GM21737 (cell line): ENCODE measurements at regions not wholly inside any gene's neighbourhood (a gene's known extent, or its start where the extent isn't known, plus 50 kb on each side); places are given as distances from the start of the nearest gene placed in this dataset.

ENCODE experiments used
- ATAC-seq: cut with Tn5 transposase; IDR thresholded peaks from one replicate; pipeline ENCODE4 v1.9.1; 2021; ENCODE audit warnings: mild to moderate bottlenecking, moderate library complexity; ENCODE audit not compliant: unreplicated experiment

DNA sequence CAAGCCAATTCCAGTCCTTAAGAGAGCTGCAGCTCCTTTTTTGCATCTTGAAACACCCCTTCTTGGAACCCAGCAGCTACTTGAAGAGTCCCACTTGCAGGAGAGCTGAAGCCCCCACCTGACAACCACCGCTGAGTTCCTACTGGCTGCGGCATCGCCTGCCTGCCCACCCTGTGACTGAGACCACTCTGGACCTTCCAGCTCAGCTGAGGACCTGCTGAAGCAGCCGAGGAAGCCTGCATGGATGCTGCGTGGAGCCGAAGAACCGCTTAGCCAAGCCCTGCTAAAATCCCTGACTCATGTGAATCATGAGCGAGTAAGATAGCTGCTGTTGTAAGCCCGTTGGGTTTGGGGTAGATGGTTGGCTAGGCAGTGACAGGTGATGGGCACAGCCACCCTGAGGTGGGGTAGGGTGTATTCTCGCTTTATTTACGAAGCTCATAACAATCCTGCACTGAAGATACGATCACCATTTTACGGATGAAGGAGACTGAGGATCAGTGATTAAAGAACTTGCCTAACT, 78.4 kb downstream of the INHBB start:
- ATAC-seq: no peak

DNA sequence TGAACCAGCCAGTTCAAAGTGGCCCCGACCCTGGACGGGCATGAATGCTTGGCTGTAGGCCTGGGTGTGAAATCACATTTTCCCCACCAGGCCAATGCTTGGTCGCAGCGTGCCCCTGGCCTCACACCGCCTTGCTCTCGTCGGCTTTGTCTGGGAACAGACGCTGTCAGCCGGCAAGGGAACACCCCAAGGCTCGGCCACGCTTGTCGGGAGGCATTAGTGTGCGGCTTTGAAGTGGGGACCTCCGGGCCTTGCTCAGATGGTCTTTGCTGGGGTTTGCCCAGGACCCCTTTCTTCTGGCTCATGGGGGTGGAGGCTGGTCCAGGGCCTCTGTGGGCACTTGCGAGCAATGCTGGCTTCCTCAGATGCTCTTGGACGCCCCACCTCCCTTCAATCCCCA, 79.1 kb downstream of the INHBB start:
- no peak for ATAC-seq

DNA sequence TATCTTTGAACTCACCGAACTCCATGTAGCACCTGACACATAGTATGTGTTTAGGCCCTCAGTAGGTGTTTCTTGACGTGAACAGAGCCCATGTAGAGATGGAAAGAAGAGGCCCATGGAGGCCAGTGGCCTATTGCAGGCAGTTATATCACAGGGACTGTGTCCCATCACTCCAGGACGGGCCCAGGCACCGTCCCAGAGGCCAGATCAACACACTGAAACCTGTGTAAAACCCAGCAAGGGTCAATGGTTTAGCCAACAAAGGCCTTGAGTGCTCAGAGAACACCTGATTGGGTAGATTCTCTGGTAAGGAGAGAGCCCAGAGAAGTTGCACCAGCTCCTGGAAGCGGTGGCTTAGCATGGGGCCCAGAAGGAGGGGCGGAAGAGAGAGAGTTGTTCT, 82.8 kb downstream of the INHBB start:
- no peak for ATAC-seq

DNA sequence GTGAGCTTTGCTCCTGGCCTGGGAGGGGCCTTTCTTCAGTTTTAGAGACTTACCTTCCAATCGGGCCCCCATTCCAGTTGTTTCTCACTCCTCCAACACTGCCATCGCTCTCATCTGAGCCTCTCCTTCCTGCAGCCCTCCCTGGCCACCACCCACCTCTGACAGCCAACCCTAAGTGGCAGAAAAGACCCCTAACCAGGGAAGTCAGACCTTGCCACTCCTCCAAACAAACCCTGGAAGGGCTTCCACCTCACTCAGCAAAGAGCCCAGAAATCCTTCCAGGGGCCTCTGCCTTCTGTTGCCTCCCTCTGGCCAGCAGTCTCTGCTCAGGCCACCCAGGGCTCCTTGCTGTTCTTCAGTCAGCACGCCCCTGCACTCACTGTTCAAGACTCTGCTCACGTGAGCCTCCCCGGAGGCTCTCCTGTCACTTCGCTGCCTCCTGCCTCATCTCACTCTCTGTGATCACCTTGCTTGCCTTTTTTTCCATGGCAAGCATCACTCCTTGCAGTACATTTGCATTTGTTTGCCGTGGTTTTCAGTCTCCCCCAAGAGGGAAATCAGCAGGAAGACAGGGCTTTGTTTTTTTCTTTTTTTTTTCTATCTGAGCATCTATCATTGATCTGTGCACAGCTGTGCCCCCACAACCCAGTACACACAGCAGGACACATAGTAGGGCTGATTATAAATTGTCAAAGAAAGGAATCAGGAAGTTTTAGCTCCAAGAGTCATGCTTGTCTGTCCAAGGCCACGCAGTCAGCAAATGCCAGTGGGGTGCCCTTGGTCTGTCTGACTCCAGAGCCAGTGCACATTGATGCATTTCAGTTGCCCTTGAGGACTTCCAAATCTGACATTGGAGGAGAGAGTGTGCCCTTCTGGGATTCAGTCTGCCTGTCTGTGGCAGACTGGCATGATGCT, 83.9 kb downstream of the INHBB start:
- ATAC-seq: no peak

DNA sequence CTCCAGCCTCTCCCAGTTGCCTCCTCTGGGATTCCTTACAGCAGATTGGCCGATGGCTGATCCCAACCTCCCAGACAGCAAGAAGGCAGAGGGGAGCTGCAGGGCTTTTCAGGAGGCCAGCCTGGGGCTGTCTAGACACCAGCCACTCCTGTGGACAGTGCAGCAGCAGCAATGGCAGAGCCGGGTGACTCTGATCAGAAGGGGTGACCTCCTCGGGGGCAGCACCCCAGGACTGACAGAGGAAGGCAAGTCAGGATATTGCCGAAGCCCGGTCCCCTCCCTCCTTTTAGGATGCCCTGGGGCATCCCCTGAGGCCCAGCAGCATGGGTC, 84.5 kb downstream of the INHBB start:
- no peak for ATAC-seq

DNA sequence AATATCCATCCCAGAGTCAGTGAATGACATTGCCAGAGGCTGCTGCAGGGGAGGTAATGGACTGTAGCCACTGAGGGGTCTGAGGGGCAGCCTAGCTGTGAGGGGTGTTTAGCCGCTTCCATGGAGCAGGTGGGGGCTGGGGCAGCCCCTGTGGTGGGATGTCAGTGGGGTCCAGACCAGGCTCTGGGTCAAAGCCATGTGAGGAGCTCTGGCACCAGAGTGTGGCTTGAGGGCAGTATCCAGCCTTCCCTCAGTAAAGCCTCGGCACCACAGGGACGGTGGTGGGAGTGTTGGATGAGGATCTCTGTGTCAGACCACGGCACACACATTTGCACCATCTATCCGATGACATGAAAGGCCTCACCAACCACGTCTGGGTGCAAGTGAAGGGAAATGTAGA, 85.0 kb downstream of the INHBB start:
- ATAC-seq: no peak

DNA sequence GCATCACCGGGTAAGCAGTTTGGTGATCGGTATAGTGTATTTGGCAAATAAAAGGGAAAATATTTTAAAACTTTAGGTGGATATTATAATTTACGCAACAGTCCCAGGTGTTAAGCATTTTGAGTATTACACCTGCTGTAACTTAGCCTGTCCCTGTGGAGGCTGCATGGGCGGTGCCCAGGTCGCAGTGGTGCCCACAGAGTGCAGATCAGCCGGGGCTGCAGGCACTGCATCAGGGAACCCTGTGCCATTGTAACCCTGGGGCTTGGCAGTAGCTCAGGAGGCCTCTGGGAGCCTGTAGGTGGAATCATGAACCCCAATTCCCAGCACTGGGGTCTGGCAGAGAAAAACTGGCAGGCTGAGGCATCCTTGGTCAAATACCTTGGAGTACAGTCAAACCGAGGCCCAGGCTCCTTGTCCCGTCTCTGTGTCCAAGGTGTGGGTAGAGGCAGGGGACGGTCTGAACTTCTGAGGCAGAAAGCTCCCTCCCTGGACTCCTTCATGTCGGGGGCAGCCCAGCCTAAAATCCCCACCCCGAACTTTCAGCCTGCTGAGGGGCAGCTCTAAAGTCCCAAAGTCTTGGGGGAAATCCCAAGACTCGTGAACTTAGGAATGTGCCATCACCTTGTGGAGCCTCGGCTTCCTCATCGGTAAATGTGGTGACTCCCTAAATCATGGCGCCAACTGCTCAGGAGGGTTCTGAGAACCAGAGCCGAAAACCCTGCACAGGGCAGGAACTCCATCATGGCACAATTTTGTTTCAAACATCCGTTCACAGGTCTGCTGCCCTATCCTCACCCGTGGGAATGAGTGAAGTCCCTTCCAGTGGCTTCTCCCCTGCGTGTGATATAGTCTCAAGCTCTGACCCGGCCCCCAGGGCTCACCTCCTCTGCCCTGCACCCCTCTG, 85.7 kb downstream of the INHBB start:
- ATAC-seq: no peak

DNA sequence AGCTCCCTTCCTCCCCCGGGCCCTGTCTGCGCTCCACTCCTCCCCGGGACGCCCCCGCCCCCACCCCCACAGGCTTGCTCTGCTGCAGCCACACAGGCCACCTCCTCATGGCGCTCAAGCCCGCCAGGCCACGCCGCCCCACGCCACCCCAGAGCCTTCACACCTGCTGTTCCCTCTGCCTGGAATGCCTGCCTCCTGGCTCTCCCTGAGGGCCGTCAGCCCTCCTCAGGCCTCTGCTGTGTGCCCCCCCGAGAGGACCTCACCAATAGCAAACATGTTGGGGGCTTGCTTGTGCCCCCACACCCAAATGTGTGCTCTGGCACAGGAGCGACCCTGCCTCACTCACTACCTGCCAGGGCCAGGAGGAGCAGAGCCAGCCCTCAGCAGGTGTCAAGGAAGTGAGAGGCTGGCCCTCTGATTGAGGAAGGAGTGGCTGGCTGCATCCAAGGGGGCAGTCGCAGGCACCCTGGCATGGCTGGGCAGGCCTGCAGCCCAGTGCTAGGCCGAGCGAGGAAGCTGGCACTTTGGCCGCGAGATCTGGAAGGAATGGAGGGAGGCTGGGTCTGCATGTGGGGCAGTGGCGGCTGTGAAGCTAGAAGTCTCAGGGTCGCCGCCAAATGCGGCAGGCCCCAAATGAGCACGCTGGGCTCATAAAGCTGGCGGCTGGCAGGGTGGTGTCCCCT, 86.5 kb downstream of the INHBB start:
- ATAC-seq: no peak

DNA sequence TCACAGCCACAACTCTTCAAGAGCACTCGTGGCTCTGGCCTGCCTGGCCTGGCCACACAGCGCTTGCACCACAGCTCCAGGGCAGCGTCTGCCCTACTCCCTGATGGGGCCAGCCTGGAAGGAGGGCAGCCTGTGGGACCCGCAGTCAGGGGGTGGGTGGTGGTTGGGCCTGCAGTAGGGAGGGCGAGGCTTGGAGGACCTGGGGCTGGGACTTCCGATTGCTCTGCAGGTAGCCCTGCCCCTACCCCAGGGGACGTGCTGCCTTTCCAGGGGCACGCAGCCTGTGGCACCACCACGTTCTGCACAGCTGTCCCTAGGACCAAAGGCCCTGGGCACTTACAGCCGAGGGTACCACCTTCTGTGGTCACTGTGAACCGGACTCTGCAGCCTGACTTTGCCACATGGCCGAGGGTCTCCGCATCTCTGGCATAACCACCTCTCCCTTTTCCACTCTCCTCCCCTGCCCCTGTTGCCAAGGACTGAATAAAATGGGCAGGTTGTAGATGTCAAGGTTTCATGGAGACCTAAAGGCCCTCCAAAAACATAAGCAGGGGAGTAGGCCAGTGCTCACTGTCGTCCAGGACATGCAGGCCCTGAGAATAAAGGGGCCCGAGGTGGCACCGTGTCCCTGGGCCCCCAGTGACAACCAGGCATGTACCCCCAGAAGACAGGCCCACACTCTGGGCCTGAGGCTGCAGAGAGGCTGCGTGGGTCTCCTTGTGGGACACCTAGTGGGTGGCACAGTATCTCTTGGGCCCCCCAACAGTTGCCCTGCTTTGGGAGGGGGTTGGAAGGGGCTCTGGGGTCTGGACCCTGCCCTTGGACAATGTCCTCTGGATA, 87.3 kb downstream of the INHBB start:
- no peak for ATAC-seq

DNA sequence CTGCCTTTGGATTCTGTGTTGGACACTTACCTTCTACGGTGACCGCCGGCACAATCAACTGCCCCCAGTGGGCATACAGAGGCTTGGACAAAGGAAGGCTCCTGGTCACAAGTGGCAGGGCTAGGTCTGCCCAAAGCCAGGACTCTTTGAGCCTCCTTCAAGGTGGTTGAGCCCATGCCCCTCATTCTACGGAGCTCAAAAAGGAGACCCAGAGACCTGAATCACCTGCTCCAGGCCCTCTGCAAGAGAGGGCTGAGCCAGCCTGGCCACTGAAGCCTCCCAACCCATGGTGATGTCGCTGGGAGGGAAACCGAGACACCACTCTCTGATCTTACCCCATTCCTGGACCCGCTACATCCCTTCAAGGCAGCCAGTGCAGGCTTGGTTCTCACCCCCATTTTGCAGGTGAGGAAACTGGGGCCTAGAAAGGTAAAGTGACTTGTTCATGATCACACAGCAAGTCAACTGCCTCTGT, 87.9 kb downstream of the INHBB start:
- no peak for ATAC-seq

DNA sequence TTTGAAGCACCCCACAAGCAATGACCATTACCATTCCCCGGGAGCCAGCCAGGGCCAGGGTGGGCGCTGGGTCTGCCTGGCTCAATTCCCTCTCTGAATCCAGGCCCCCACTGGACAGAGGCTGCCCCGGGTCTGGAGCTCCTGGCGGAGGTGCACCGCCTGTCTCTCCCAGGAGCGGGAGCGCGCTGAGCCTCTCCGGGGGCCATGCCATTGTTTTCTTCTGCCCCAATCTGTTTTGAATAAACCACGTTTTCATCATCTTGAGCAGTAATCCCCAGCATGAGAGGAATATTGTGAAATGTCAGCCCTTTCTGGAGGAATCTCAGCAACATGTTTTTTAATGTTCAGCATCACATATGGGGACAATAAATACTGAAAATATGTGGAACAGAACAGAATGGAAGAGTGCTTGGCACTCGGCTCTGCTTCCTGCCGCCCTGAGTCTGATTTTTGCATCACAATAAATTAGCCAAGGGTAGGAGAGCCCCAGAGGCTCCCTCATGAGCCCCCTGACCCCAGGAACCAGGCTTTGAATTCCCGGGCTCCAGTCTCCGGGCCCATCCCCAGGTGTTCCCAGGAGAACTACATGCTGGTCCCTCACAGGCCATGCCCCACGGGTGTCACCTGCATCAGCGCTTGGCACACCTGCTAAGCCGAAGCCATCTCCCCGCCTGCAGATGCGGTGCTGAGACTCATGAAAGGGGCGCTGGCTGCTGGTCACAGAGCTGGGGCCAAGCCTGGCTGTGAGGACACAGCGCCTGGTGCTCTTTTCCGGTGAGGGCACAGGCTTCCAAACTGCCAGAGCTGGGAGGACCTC, 88.8 kb downstream of the INHBB start:
- no peak for ATAC-seq

DNA sequence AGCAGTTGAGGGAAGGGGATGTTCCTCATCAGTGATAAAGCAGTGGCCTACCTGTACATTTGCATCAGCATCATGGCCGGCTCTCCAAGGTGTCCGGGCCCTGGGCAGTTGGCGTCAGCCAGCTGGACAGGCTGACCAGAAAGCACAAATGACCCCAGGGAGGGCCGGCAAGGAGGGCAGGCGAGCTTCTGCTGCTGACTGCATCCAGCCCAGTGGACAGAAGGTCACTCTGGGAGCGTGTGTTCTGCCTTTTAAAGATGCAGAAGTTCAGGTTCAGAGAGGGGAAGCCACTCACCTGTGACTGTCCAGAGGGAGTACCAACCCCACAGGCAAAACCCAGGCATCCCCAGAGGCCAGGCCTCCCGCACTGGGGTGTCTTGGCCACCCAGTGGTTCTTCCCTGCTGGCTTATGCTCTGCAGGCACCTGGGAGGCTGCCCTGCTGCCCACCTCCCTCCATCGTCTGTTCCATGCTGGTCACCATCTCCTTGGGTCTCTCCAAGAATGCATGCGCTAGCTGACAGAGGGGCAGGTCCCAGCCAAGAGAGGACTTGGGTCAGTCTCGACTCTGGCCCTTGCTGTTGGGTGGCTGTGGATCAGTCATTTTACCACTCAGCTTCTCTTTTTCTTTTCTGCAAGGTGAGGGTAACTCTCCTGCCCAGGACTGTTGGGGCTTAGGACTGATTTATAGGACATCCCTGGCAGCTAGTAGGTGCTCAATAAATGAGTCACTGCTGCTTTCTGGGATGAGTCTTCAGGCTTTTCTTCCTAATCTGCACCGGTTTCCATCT, 89.9 kb downstream of the INHBB start:
- no peak for ATAC-seq

DNA sequence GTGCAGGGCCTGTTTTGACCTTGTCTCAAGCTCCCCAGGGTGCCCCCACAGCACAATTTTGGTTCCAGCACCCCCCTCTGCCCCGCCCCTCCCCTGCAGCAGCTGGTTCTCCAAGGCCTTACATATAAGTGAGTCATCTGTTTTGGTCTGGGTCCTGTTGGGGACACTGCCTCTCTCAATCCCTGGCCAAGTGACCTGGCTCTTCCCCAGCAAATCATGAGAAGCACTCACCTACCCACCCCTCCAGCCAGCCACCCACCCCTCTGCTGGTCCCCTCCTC, 90.5 kb downstream of the INHBB start:
- ATAC-seq: no peak

DNA sequence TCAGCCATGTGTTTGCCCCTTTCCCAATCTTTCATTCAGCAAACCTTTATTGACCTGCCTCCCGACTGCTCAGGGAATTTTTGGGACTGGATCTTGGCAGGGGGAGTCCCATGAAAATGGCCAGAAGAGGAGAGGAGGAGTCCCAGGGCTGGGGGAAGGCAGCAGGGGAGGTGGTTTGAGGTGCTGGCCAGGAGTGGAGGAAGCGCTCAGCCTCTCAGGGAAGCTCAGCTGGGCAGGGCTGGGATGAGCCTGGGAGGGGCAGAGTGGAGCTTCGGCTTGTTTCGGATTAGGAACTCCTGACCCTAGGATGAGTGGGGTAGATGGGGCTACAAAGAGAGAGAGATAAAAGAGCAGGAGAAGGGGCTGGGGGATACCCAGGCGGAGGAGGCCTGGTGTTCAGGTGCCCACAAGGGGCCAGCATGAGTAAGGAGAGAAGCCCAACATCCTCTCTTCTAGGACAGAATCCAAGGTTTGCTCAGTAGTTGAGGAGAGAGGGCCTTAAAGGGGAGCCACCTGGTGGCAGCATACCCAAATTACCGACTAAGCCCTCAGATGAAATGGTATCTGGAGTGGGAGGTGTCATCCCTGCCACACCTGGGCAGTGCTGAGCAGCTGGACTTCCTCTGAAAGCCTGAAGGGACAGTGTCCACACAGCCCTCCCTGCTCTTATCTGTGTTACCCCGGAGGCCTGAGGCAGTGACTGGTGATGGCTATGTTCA, 91.1 kb downstream of the INHBB start:
- ATAC-seq: no peak

DNA sequence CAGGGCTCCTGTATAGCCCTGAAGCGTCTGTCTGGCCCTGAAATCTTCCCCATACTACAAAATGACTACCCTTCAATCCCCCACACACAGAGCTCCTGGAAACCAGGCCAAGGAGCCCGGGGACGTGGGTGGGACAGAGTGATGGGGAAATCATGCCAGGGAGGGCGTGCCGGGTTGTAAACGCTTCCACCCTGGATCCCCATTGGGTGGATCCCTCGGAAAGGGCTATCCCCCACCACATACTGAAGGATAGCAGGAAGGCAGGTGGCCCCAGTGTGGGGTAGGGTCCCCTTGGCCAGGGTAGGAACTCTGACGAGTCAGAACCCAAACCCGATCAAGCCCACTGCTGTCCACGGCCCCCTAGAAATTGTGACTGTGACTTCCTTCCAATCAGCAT, 91.7 kb downstream of the INHBB start:
- ATAC-seq: no peak

DNA sequence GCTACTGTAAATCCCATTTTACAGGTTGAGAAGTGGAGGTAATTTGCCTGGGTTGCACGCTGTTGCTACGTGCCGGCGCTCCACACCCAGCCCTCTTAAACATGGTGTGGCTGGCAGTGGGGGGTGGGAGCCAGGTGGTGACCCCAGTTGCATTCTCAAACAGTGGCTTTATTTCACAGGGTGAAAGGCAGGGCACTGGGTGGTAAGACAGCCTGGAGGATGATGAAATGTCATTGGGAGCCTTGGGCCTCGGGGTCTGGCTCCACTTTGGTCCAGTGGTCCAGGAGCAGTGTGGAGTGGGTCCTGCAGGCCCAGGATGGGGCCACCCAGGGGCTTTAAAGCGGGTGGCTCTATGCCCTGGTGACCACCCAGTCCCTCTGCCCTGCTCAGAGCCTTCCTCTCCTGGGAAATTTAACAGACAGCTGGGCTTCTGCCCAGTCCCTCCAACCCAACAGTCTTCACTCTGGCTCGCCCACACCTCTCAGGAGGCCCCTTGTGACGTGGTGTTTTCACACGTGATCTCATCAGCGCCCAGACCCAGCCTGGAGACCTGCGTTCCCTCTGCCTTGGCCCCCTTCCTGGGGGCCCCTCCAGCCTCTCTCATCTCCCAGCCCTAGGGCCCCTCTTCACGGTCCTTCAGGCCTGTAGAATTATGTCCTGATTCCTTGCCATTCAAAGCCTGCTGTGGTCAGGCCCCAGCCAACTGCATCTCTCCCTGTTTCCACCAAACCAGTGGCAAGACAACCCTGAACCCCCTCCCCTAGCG, 92.5 kb downstream of the INHBB start:
- no peak for ATAC-seq

DNA sequence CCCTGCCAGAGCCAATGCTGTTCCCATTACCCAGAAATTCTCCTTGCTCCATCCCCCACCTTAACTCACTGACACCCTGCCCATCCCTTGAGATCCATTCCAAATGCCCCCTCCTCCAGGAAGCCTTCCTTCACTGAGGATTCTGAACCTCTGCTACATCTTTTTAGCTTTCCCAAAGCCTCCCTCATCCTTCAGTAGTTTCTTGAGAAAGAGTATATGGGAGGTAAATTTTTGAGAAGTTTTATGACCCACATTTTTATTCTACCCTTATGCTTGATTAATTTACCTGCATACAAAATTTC, 93.1 kb downstream of the INHBB start:
- no peak for ATAC-seq
